ENCODE measurements at regions not wholly inside any gene's neighbourhood (a gene's known extent, or its start where the extent isn't known, plus 50 kb on each side); places are given as distances from the start of the nearest gene placed in this dataset.

DNA sequence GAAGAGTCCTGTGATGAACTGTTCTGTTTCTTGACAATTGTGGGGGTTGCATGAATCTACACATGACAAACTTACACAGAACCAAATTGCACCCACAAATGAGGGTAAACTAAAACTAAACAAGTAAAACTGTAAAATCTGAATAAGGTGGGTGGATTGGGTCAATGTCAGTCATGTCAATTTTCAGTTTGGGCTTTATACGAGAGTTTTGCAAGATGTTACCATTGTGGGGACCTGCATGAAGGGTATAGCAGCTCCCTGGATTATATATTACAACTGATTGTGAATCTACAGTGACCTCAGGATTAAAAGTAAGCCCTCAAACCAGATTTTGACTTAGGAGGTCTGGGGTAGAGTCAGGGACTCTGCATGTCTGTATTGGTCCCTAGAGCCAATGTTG, 101.5 kb upstream of the LHX5 start:
- Histone ChIP-seq H3K27ac (ENCODE audit: insufficient read length, low read depth, low read length) (no peak overlapping the region), H4K20me1 (ENCODE audit: control insufficient read depth, insufficient read depth, insufficient read length) (no peaks in the 10 kb centered on the region), H3K9me3 (ENCODE audit: control insufficient read depth, low read depth, low read length) (no peaks in the 10 kb centered on the region), H4K91ac (ENCODE audit: insufficient read length, low read depth, low read length) (no peak overlapping the region), H3T11ph (ENCODE audit: low read length) (no peak overlapping the region), H3K56ac (ENCODE audit: insufficient read length, low read depth, low read length) (no peak overlapping the region), H2AK5ac (ENCODE audit: insufficient read length, low read length) (no peak overlapping the region), H4K8ac (replicated peaks; ENCODE audit: insufficient read length, low read depth, low read length) (no peak overlapping the region), H2BK120ac (ENCODE audit: low read depth, low read length, poor library complexity, severe bottlenecking) (no peak overlapping the region), H3K9ac (ENCODE audit: extremely low read depth, insufficient read length, low read length) (no peak overlapping the region), H3K23ac (ENCODE audit: insufficient read length, low read depth, low read length) (no peak overlapping the region), H3K4me1 (ENCODE audit: insufficient read depth, low read length) (no peaks in the 10 kb centered on the region; the same call in 1 of the 2 replicates), H3K14ac (ENCODE audit: insufficient read depth, low read length) (no peak overlapping the region), H2BK5ac (ENCODE audit: insufficient read length, low read length) (no peak overlapping the region), H2AFZ (ENCODE audit: low read length) (no peak overlapping the region), H3K79me2 (ENCODE audit: insufficient read depth, low read length) (peaks cover 3% of the 10 kb centered on the region; the same call in 1 of the 2 replicates), H3K79me1 (ENCODE audit: insufficient read depth, low read depth, low read length, poor library complexity, severe bottlenecking) (no peaks in the 10 kb centered on the region), H4K5ac (ENCODE audit: insufficient read length, low read depth, low read length) (no peak overlapping the region), H3K4ac (ENCODE audit: low read depth, low read length) (no peak overlapping the region), H2BK12ac (ENCODE audit: insufficient read length, low read depth, low read length) (no peak overlapping the region), H2BK15ac (ENCODE audit: low read depth, low read length) (no peak overlapping the region), H3K4me2 (ENCODE audit: insufficient read depth, insufficient read length, low read length) (no peak overlapping the region), H3K23me2 (ENCODE audit: insufficient read length, low read depth, low read length, poor library complexity, severe bottlenecking) (no peaks in the 10 kb centered on the region), H3K27me3 (ENCODE audit: insufficient read depth, low read length) (no peaks in the 10 kb centered on the region), H2BK20ac (ENCODE audit: low read depth, low read length, poor library complexity, severe bottlenecking) (no peak overlapping the region), H3K18ac (ENCODE audit: insufficient read length, low read depth, low read length) (no peak overlapping the region)
- DNase-seq: no peak
- TF ChIP-seq, protein P1, sequence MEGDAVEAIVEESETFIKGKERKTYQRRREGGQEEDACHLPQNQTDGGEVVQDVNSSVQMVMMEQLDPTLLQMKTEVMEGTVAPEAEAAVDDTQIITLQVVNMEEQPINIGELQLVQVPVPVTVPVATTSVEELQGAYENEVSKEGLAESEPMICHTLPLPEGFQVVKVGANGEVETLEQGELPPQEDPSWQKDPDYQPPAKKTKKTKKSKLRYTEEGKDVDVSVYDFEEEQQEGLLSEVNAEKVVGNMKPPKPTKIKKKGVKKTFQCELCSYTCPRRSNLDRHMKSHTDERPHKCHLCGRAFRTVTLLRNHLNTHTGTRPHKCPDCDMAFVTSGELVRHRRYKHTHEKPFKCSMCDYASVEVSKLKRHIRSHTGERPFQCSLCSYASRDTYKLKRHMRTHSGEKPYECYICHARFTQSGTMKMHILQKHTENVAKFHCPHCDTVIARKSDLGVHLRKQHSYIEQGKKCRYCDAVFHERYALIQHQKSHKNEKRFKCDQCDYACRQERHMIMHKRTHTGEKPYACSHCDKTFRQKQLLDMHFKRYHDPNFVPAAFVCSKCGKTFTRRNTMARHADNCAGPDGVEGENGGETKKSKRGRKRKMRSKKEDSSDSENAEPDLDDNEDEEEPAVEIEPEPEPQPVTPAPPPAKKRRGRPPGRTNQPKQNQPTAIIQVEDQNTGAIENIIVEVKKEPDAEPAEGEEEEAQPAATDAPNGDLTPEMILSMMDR (conservative IDR thresholded peaks at IDR 0.05): no peak
- Mint-ChIP-seq H3K9me3 (peaks cover 0 to 4% of the 10 kb centered on the region in 2 experiments; a peak in 1 of 5 replicates), H3K36me3 (ENCODE audit: insufficient read depth in 1 of 3, low read depth in 3 of 3) (0 out of 7 replicates have a peak, but pooled peaks cover 0 to 4% (median 2%) of the 10 kb centered on the region in 3 experiments), H3K27me3 (ENCODE audit: low read depth) (peaks cover 22% of the 10 kb centered on the region), H3K27ac (no peak overlapping the region), H3K4me1 (peaks cover 20 to 32% of the 10 kb centered on the region in 2 experiments), H3K4me3 (no peak overlapping the region)
- WGBS (ENCODE audit: extremely low coverage, insufficient read length, low lambda C conversion rate): no CpG with 5 or more reads among the region's 1 CpG

Data from H9 (cell line).